ENCODE measurements at regions not wholly inside any gene's neighbourhood (a gene's known extent, or its start where the extent isn't known, plus 50 kb on each side); places are given as distances from the start of the nearest gene placed in this dataset.
A peak's percentile ranks its signal among the peaks of the same experiment; 100 is the strongest.

- no peak for DNase-seq
Measured at GRCh38 chr3:130263708-130264107, 81.8 kb upstream of the COL6A5 start.

GRCh38 chr3:130266817-130267216 is 78.7 kb upstream of the COL6A5 start:
- DNase-seq = no peak

DNA sequence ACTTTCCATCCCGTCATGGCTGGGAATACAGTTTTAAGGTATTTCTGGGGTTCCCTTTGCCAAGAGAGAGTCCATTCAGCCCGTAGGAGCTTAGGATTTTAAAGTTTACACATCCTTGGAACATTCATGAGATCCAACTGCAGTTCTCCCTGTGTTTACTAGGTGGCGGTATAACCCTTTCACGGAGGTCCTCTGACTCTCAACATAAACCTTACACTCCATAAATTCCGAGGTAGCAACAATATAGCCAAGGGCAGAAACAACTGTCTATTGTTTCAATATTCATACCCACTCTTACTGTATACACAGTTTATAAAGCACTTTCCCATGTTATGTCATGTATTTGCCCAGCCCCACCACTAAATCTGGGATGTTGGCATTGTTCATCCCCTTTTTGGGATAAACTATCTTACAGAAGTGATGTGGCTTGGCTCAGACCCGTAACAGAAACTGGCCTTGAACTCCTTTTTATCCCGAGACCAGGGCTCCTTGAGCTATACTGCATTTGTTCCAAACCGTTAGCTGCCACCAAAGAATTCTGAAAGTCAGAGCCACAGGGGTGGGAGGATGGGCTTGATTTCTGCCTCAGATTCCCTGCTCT is 69.2 kb upstream of the COL6A5 start:
- DNase-seq = peak; percentile 82

- DNase-seq = no peak
Measured at GRCh38 chr3:130288670-130289069, 56.8 kb upstream of the COL6A5 start.

DNA sequence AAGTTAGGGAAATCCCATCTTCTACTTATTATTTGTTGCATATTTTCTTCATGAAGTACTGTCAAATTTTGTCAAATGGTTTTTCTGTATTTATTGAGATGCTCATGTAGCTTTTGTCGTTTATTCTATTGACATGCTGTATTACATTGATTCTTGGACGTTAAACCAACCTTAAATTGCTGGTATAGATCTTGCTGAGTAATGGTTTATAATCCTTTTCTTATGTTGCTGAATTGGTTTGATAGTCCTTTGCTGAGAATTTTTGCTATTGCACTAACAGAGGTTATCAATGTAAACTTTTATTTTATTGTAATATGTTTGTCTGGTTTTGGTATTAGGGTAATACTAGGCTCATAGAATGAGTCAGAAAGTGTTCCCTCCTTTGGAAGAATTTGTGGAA is 54.3 kb upstream of the COL6A5 start:
- DNase-seq = no peak

DNA sequence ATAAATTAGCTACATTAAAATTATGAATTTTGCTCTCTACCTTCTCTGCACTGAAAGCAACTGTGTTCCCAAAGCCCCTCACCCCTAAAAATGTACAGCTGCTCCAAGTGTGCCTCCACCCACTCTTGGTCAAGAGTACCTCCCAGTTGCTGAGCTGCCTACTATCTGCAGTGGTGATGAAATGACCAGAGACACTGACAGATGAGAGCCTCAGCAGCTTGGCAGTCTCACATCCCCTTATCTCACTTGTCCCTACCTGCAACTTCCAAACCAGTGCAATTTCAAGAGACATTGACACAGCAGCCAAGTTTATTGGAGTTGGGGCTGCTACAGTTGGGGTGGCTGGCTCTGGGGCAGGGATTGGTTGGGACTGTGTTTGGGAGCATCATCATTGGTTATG is 52.2 kb upstream of the COL6A5 start:
- no peak for DNase-seq
